ENCODE measurements at regions not wholly inside any gene's neighbourhood (a gene's known extent, or its start where the extent isn't known, plus 50 kb on each side); places are given as distances from the start of the nearest gene placed in this dataset.
"Not testable (repeated sequence)": the region's sequence is repeated elsewhere in the genome, so short reads cannot be mapped to it uniquely, and the experiment has no call there.

GRCh38 chr7:7005303-7005702 lies 177.0 kb upstream of the C1GALT1 start:
- TF ChIP-seq, protein P1, sequence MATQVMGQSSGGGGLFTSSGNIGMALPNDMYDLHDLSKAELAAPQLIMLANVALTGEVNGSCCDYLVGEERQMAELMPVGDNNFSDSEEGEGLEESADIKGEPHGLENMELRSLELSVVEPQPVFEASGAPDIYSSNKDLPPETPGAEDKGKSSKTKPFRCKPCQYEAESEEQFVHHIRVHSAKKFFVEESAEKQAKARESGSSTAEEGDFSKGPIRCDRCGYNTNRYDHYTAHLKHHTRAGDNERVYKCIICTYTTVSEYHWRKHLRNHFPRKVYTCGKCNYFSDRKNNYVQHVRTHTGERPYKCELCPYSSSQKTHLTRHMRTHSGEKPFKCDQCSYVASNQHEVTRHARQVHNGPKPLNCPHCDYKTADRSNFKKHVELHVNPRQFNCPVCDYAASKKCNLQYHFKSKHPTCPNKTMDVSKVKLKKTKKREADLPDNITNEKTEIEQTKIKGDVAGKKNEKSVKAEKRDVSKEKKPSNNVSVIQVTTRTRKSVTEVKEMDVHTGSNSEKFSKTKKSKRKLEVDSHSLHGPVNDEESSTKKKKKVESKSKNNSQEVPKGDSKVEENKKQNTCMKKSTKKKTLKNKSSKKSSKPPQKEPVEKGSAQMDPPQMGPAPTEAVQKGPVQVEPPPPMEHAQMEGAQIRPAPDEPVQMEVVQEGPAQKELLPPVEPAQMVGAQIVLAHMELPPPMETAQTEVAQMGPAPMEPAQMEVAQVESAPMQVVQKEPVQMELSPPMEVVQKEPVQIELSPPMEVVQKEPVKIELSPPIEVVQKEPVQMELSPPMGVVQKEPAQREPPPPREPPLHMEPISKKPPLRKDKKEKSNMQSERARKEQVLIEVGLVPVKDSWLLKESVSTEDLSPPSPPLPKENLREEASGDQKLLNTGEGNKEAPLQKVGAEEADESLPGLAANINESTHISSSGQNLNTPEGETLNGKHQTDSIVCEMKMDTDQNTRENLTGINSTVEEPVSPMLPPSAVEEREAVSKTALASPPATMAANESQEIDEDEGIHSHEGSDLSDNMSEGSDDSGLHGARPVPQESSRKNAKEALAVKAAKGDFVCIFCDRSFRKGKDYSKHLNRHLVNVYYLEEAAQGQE (IDR thresholded peaks at IDR 0.05; ENCODE audit: borderline replicate concordance), result no peak
- no peak for TF ChIP-seq CTCF (IDR thresholded peaks at IDR 0.05; ENCODE audit: poor library complexity, severe bottlenecking)
- no peak for TF ChIP-seq RAD21 (conservative IDR thresholded peaks at IDR 0.05)
- TF ChIP-seq POLR2AphosphoS5 (IDR thresholded peaks at IDR 0.05), result no peak
- TF ChIP-seq EP300 (conservative IDR thresholded peaks at IDR 0.05; ENCODE audit: poor library complexity, severe bottlenecking), result no peak
- no peak for TF ChIP-seq MXI1 (conservative IDR thresholded peaks at IDR 0.05; ENCODE audit: poor library complexity, severe bottlenecking)
- TF ChIP-seq TAF1 (IDR thresholded peaks at IDR 0.05; ENCODE audit: low read depth), result no peak
- no peak for TF ChIP-seq SMC3 (conservative IDR thresholded peaks at IDR 0.05; ENCODE audit: poor library complexity)
- no peak for TF ChIP-seq EZH2 (IDR thresholded peaks at IDR 0.05; ENCODE audit: borderline replicate concordance, insufficient read depth, low read length, poor library complexity, severe bottlenecking)
- no peak overlapping the region for H3K4me3 ChIP-seq (ENCODE audit: low read length)
- H3K27me3 ChIP-seq (ENCODE audit: insufficient read depth, low read depth, low read length), result no peaks in the 10 kb centered on the region
- H3K9me3 ChIP-seq (ENCODE audit: low read length), result no peaks in the 10 kb centered on the region
- H3K79me2 ChIP-seq (replicated peaks; ENCODE audit: insufficient read depth, low read length), result no peaks in the 10 kb centered on the region
- no peaks in the 10 kb centered on the region for H3K9me2 ChIP-seq (ENCODE audit: insufficient read depth, low read length)
- no peaks in the 10 kb centered on the region for H3K36me3 ChIP-seq (ENCODE audit: insufficient read depth, low read length)
- H3K9ac ChIP-seq (ENCODE audit: low read length), result no peak overlapping the region
- H2AFZ ChIP-seq (ENCODE audit: low read depth, low read length), result no peak overlapping the region
- no peaks in the 10 kb centered on the region for H3F3A ChIP-seq (ENCODE audit: insufficient read depth, low read length, poor library complexity, severe bottlenecking)
- no peaks in the 10 kb centered on the region for H4K20me1 ChIP-seq (ENCODE audit: insufficient read depth)
- H3K4me2 ChIP-seq (ENCODE audit: low read length), result no peak overlapping the region
- H3K27ac ChIP-seq (ENCODE audit: low read length), result no peak overlapping the region

- not testable (repeated sequence) for H3K4me2 ChIP-seq (ENCODE audit: low read length); H3K27me3 ChIP-seq (ENCODE audit: insufficient read depth, low read depth, low read length); H3K79me2 ChIP-seq (replicated peaks; ENCODE audit: insufficient read depth, low read length); H3F3A ChIP-seq (ENCODE audit: insufficient read depth, low read length, poor library complexity, severe bottlenecking); H4K20me1 ChIP-seq (ENCODE audit: insufficient read depth); H3K27ac ChIP-seq (ENCODE audit: low read length); H2AFZ ChIP-seq (ENCODE audit: low read depth, low read length); H3K4me3 ChIP-seq (ENCODE audit: low read length); H3K36me3 ChIP-seq (ENCODE audit: insufficient read depth, low read length); H3K9me2 ChIP-seq (ENCODE audit: insufficient read depth, low read length); H3K9ac ChIP-seq (ENCODE audit: low read length); H3K9me3 ChIP-seq (ENCODE audit: low read length)
These were observed 176.4 kb upstream of the C1GALT1 start for GRCh38 chr7:7005949-7006348.

GRCh38 chr7:7011241-7011640 lies 171.1 kb upstream of the C1GALT1 start:
- not testable (repeated sequence) for H3K27ac ChIP-seq (ENCODE audit: low read length); H3K4me3 ChIP-seq (ENCODE audit: low read length); H2AFZ ChIP-seq (ENCODE audit: low read depth, low read length); H3K27me3 ChIP-seq (ENCODE audit: insufficient read depth, low read depth, low read length); H3K79me2 ChIP-seq (replicated peaks; ENCODE audit: insufficient read depth, low read length); H3K36me3 ChIP-seq (ENCODE audit: insufficient read depth, low read length); H3F3A ChIP-seq (ENCODE audit: insufficient read depth, low read length, poor library complexity, severe bottlenecking); H3K4me2 ChIP-seq (ENCODE audit: low read length); H4K20me1 ChIP-seq (ENCODE audit: insufficient read depth); H3K9ac ChIP-seq (ENCODE audit: low read length); H3K9me2 ChIP-seq (ENCODE audit: insufficient read depth, low read length); H3K9me3 ChIP-seq (ENCODE audit: low read length)

- not testable (repeated sequence) for H3K36me3 ChIP-seq (ENCODE audit: insufficient read depth, low read length); H3K9ac ChIP-seq (ENCODE audit: low read length); H3K9me3 ChIP-seq (ENCODE audit: low read length); H3K79me2 ChIP-seq (replicated peaks; ENCODE audit: insufficient read depth, low read length); H3K27me3 ChIP-seq (ENCODE audit: insufficient read depth, low read depth, low read length); H3K27ac ChIP-seq (ENCODE audit: low read length); H2AFZ ChIP-seq (ENCODE audit: low read depth, low read length); H4K20me1 ChIP-seq (ENCODE audit: insufficient read depth); H3F3A ChIP-seq (ENCODE audit: insufficient read depth, low read length, poor library complexity, severe bottlenecking); H3K9me2 ChIP-seq (ENCODE audit: insufficient read depth, low read length); H3K4me3 ChIP-seq (ENCODE audit: low read length); H3K4me2 ChIP-seq (ENCODE audit: low read length)
These were observed 170.6 kb upstream of the C1GALT1 start for GRCh38 chr7:7011751-7012150.
